Peyer's patch (tissue), 4 donors: ENCODE measurements at regions not wholly inside any gene's neighbourhood (a gene's known extent, or its start where the extent isn't known, plus 50 kb on each side); places are given as distances from the start of the nearest gene placed in this dataset.

Source experiments
- POLR2A ChIP-seq, 2 donors: fragments of 450-650 bp; IDR thresholded peaks; one replicate each; pipeline ENCODE4 v1.5.1; 2017; ENCODE audit warnings: antibody characterized with exemption in 2 of 2, mild to moderate bottlenecking in 2 of 2, moderate library complexity in 2 of 2
- TF ChIP-seq, protein P1 (sequence below), 6 experiments: fragments of 450-650 bp in 4 of 6; fragments of 200-600 bp in 2 of 6; sonication (generic) in 1 of 6; IDR thresholded peaks; one replicate each; pipeline ENCODE4 v1.5.1; 2017 to 2019; ENCODE audit warnings: antibody characterized with exemption in 6 of 6, mild to moderate bottlenecking in 3 of 6, moderate library complexity in 1 of 6

DNA sequence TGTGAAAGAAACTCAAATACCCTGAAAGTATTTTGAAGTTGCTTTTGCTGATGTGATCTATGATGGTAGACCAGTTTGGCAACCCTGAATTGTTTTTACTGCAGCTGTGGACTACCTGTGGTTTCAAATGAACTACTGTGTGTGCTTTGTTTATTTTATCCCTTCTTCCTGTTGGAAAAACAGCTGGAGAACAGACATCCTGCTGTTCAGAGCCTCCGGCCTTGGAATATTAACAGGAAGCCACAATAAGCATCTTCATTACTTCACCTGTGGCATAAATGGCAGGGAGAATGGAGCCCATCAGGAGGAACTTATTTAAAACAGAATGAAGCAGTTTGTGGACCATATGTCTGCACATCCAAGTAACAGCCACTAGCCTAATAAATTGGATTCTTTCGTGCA is 104.8 kb downstream of the DUSP6 start:
- TF ChIP-seq, protein P1, sequence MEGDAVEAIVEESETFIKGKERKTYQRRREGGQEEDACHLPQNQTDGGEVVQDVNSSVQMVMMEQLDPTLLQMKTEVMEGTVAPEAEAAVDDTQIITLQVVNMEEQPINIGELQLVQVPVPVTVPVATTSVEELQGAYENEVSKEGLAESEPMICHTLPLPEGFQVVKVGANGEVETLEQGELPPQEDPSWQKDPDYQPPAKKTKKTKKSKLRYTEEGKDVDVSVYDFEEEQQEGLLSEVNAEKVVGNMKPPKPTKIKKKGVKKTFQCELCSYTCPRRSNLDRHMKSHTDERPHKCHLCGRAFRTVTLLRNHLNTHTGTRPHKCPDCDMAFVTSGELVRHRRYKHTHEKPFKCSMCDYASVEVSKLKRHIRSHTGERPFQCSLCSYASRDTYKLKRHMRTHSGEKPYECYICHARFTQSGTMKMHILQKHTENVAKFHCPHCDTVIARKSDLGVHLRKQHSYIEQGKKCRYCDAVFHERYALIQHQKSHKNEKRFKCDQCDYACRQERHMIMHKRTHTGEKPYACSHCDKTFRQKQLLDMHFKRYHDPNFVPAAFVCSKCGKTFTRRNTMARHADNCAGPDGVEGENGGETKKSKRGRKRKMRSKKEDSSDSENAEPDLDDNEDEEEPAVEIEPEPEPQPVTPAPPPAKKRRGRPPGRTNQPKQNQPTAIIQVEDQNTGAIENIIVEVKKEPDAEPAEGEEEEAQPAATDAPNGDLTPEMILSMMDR (IDR thresholded peaks at IDR 0.05) = no peak
- no peak for TF ChIP-seq POLR2A (IDR thresholded peaks at IDR 0.05)
